COLO668 (cell line): ENCODE measurements at regions not wholly inside any gene's neighbourhood (a gene's known extent, or its start where the extent isn't known, plus 50 kb on each side); places are given as distances from the start of the nearest gene placed in this dataset.

ENCODE experiments used
- DNase-seq: peaks from one replicate; lab custom pipeline; 2025; ENCODE audit not compliant: unreplicated experiment; lab: John Stamatoyannopoulos, UW

- no peak for DNase-seq
These were observed 476.7 kb downstream of the RFC3 start for GRCh38 chr13:34294483-34295129.

GRCh38 chr13:34300559-34300958 is 482.6 kb downstream of the RFC3 start:
- no peak for DNase-seq

- no peak for DNase-seq
These were observed 484.6 kb downstream of the RFC3 start for GRCh38 chr13:34302596-34302995.

GRCh38 chr13:34303346-34303745 is 485.4 kb downstream of the RFC3 start:
- no peak for DNase-seq

- no peak for DNase-seq
These were observed 489.7 kb downstream of the RFC3 start for GRCh38 chr13:34307607-34308006.

GRCh38 chr13:34308725-34309124 is 490.8 kb downstream of the RFC3 start:
- no peak for DNase-seq

GRCh38 chr13:34310539-34310938 is 492.6 kb downstream of the RFC3 start:
- DNase-seq = no peak

- no peak for DNase-seq
These were observed 493.3 kb downstream of the RFC3 start for GRCh38 chr13:34311251-34311650.

- DNase-seq = no peak
These were observed 494.6 kb downstream of the RFC3 start for GRCh38 chr13:34312578-34312977.

- DNase-seq = no peak
These were observed 502.1 kb downstream of the RFC3 start for GRCh38 chr13:34320084-34320483.

GRCh38 chr13:34322014-34322742 is 504.2 kb downstream of the RFC3 start:
- no peak for DNase-seq

GRCh38 chr13:34322743-34323074 is 504.8 kb downstream of the RFC3 start:
- no peak for DNase-seq

GRCh38 chr13:34335014-34336007 is 517.4 kb downstream of the RFC3 start:
- DNase-seq = no peak

- no peak for DNase-seq
These were observed 520.2 kb downstream of the RFC3 start for GRCh38 chr13:34338102-34338501.

- DNase-seq = peak; percentile 53
These were observed 522.6 kb downstream of the RFC3 start for GRCh38 chr13:34340534-34340933.

GRCh38 chr13:34343413-34343940 is 525.5 kb downstream of the RFC3 start:
- DNase-seq = no peak

- no peak for DNase-seq
These were observed 526.9 kb downstream of the RFC3 start for GRCh38 chr13:34344816-34345215.

- no peak for DNase-seq
These were observed 527.5 kb downstream of the RFC3 start for GRCh38 chr13:34345258-34345965.

GRCh38 chr13:34346626-34347025 is 528.7 kb downstream of the RFC3 start:
- no peak for DNase-seq

GRCh38 chr13:34347784-34348573 is 530.0 kb downstream of the RFC3 start:
- DNase-seq = peak; percentile 63
